IPS-11a (cell line): ENCODE measurements at regions not wholly inside any gene's neighbourhood (a gene's known extent, or its start where the extent isn't known, plus 50 kb on each side); places are given as distances from the start of the nearest gene placed in this dataset.
"Not testable (repeated sequence)": the region's sequence is repeated elsewhere in the genome, so short reads cannot be mapped to it uniquely, and the experiment has no call there.

Experiments
- H3K4me3 ChIP-seq: one replicate; pipeline ENCODE4 v1.5.1; 2013; ENCODE audit warnings: low read depth, low read length, control low read depth

GRCh38 chr17:70278844-70279462 is 109.6 kb downstream of the KCNJ2 start:
- H3K4me3 ChIP-seq = no peak overlapping the region

- H3K4me3 ChIP-seq = no peak overlapping the region
These were observed 117.1 kb downstream of the KCNJ2 start for GRCh38 chr17:70286391-70286790.

GRCh38 chr17:70288540-70289290 is 119.4 kb downstream of the KCNJ2 start:
- no peak overlapping the region for H3K4me3 ChIP-seq

DNA sequence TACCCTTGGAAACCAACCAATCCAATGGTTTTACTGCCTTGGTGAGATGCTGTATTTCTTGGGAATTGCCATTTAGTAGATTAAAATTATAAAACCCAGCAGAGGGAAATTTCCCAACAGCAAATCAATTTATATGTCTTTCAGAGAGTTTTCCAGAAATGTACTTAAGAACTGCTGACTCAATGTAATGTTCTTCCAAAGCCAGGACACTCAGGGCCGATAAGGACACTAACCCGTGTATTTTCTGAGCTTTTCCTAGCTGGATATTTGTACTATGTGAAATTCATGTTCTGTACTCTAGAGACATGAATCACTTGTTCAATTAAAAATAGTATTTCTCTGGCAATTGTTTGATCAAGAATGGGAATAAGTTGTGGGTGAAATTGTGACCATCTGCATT is 121.4 kb downstream of the KCNJ2 start:
- no peak overlapping the region for H3K4me3 ChIP-seq

GRCh38 chr17:70292366-70292765 is 123.0 kb downstream of the KCNJ2 start:
- no peak overlapping the region for H3K4me3 ChIP-seq

DNA sequence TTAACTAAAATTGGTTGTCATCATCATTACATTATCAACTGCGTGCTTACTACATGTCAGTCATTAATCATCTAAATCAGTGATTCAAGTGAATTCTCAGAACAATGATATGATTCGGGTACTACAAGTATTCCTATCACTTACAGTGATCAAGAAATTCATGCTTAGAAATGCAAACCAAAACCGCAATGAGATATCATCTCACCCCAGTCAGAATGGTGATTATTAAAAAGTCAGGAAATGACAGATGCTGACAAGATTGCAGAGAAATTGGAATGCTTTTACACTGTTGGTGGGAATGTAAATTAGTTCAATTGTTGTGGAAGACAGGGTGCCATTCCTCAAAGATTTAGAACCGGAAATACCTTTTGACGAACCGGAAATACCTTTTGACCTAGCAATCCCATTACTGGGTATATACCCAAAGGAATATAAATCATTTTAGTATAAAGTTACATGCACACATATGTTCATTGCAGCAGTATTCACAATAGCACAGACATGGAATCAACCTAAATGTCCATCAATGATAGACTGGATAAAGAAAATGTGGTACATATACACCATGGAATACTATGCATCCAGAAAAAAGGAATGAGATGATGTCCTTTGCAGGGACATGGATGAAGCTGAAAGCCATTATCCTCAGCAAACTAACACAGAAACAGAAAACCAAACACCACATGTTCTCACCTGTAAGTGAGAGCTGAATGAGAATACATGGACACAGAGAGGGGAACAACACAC is 124.4 kb downstream of the KCNJ2 start:
- H3K4me3 ChIP-seq = not testable (repeated sequence)

DNA sequence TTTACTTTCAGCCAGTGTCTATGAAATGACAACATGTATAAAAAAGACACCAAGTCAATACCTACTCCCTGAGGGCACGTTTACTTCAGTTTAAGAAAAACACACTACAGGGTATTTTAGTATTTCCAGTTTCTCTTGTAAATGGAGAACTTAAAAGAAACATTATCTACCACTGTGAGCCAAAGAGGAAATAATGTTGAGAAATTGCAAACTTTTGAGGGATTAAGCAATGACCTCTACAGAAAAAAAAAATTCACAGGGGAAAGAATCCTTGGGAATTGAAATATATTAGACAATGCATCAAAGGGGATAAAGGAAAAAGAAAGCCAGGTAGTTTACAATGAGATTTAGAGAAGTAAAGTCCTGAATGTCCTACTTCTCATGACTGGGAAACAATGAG is 126.0 kb downstream of the KCNJ2 start:
- no peak overlapping the region for H3K4me3 ChIP-seq

DNA sequence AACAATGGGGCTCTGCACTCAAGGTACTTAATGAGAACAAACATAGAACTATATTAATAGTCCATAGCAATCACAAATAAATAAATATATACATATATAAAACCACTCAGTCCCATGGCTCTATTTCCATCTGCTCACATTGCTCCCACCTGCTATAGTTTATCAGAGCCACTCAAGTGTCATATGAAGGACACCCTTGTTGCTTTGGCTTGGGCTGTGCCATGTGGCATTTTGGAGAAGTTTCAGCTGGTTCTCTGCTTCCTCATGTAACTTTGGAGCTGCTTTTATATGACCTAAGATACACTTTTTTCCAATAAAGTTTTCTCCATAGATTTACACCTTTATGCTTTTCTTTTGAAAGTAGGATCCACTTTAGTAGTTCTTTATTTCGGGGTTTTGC is 126.4 kb downstream of the KCNJ2 start:
- no peak overlapping the region for H3K4me3 ChIP-seq

GRCh38 chr17:70296456-70296855 is 127.1 kb downstream of the KCNJ2 start:
- H3K4me3 ChIP-seq = no peak overlapping the region

DNA sequence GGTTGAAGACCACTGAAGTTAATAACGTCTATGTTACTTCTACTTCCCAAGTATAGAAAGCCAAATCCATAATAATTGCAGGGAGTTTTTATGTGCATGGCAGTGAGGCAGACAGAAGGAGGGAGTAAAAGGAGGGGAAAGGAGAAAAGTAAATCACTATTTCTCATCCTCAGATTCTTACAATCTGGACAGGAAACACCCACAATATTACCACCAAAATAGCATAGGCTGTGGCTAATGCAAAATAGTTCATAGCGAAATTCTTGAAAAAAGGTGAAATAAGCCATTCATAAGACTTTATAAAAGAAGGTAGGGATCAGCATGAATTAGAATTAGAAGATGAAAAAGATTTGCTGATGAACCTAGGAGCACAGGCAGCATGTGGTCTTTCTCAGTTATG is 128.1 kb downstream of the KCNJ2 start:
- no peak overlapping the region for H3K4me3 ChIP-seq

DNA sequence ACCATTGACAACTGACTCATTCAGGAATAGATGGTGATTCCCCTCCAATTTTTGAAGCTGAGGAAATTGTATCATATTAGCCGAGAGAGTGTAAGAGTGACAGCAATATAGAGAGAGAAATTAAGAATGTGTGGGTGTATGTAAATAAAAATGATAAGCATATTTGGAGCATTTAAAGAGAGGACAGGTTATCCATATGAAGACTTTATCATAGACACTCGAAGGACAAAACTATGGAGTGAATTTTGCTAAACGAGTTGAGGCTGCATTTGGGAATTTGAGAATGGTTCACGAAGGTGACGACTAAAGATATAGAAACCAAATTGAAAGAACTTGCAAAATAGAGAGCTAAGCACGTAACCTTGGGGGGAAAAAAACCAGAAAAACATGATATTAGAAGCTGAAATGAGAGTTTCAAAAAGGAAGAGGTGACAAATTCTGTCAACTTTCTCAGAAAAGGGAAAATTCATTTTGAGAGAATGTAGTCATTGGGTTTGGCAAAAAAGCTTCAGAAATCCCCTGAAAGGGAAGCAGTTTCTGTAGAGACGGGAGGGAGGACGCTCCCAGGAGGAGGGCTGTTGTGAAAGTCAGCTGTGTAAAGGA is 129.7 kb downstream of the KCNJ2 start:
- no peak overlapping the region for H3K4me3 ChIP-seq

GRCh38 chr17:70307430-70308225 is 138.3 kb downstream of the KCNJ2 start:
- no peak overlapping the region for H3K4me3 ChIP-seq

- H3K4me3 ChIP-seq = no peak overlapping the region
These were observed 139.3 kb downstream of the KCNJ2 start for GRCh38 chr17:70308618-70309017.

GRCh38 chr17:70310221-70310672 is 140.9 kb downstream of the KCNJ2 start:
- no peak overlapping the region for H3K4me3 ChIP-seq

DNA sequence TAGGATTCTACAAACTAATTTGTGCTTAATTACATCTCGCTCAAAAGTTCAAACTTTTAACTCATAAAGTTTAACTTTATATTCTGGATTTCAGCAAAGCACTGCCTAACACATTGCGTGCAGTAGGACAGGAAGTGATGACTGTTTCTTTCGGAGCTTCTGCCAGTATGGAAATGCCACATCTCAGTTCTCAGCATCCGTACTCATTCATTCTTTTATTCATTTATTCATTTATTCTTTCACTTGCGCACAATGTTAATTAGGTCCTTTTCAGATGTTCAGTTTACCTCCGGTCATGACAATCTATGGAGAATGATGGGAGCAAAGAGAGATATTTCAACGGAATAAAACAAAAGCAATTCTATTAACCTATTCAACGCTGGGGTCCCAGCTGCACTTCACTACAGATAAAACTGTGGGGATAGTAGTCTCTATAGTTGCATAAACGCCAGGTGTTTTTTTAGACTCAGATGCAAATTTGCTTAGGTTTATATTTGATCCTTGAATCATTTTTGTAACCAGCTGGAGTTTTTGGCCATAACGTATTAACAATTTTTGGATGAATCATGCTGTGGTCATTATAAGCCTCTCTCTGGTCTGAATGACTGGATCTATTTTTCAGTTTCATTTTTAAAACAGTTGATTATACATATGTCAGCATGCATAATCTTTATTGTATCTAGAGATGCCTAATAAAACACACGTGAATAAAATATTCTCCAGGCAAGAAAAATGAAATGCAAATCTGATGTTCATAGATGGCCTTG is 143.9 kb downstream of the KCNJ2 start:
- H3K4me3 ChIP-seq = no peak overlapping the region

DNA sequence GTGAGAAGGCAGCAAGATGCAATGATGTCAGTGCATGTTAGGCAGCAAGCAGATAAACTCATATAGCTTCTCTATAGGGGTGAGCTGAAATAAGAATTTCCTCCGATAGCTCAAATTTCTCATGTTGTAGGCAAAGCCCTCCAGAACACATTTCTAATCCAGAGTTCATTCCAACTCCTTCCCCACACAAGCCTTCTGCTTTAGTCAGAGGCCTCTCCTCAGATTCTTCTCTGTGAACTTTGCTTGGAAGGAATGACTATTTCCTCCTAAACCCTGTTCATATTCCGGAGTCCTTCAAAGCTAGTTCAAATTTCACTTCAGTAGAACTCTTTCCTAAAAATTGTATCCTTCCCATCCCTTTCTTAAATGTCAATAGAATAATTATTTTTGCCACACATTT is 144.8 kb downstream of the KCNJ2 start:
- no peak overlapping the region for H3K4me3 ChIP-seq

GRCh38 chr17:70314506-70314905 is 145.2 kb downstream of the KCNJ2 start:
- no peak overlapping the region for H3K4me3 ChIP-seq

DNA sequence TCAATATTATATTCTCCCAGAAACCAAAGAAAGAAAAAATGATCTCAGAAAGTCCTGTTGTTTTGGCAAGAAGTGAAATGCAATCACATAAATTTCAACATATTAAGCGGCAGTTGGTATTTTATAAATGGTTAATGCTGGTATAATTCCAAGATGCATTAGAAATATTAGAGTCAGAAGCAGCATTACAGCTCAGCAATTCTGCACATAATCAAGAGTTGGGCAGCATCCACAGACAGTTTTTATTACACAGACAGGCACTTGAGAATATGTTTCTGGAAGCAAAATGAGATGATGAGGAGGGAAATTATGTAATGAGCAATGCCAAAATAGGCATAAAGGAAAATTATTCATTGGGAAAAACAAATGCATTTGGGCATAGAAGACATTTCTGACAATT is 148.1 kb downstream of the KCNJ2 start:
- no peak overlapping the region for H3K4me3 ChIP-seq

DNA sequence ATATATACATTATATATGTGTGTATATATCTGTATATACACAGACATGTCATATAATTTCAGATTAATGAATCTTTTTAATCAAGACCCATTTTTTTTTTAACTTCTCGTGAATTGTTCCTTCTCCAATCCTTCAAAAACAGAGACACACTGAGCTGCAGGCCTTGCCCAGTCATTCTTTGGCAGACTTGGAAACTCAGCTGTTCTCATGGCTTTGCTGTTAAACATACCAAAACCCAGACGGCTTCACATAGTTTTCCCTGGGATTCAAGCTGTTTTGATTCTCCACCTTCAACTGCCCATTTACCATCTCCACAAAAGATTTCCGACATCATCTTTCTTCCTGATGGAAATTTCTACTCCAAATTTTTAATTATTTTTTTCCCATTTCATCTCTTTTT is 148.7 kb downstream of the KCNJ2 start:
- H3K4me3 ChIP-seq = no peak overlapping the region

DNA sequence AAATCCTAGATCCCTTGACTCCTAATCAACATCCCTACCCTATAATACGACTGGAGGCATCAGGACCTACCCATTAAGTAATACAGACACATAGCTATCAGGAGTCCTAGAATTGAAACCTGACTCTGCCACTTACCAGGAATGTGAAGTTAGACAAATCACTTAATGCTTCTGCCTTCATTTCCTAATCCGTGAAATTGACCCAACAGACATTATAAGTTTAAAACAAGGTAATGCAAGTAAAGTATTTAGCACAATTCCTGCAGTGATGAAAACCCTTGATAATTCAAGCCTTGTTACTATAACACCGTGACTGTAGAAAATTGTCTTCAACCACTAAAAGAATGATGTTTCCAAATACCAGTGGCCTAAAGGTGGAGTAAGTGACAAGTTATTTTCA is 150.2 kb downstream of the KCNJ2 start:
- H3K4me3 ChIP-seq = no peak overlapping the region
